Thyroid gland (tissue), 4 donors: ENCODE measurements at regions not wholly inside any gene's neighbourhood (a gene's known extent, or its start where the extent isn't known, plus 50 kb on each side); places are given as distances from the start of the nearest gene placed in this dataset.

ENCODE experiments used
- POLR2A ChIP-seq, 2 donors: fragments of 450-650 bp; IDR thresholded peaks; one replicate each; pipeline ENCODE4 v1.6.1; 2017; ENCODE audit warnings: antibody characterized with exemption in 2 of 2, mild to moderate bottlenecking in 2 of 2, moderate library complexity in 1 of 2
- TF ChIP-seq, protein P1 (sequence below), 6 experiments: fragments of 200-600 bp in 3 of 6; fragments of 450-650 bp in 3 of 6; sonication (generic) in 3 of 6; IDR thresholded peaks; one replicate each; pipeline ENCODE4 v1.5.1; 2016 to 2019; ENCODE audit warnings: antibody characterized with exemption in 6 of 6, mild to moderate bottlenecking in 2 of 6, inconsistent platforms in 1 of 6, moderate library complexity in 1 of 6

DNA sequence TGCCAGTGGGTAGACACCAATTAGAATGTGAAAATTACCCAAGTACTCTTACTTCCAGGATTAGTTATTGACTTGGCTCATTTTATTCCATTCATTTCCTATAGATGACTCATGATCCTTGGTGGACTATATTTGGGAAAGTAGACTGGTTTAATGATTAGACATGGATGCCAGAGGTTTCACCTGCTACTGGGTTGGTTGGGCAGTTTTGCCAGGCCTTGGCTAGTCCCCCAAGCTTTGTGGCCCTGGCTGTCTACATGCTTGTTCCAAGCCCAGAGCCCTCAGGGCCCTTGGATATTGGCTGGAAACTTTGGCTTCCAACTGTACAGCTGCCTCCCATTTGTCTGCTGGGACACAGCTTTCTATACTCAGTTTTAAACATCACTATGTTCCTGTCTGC is 104.1 kb downstream of the ZFP64 start:
- TF ChIP-seq, protein P1, sequence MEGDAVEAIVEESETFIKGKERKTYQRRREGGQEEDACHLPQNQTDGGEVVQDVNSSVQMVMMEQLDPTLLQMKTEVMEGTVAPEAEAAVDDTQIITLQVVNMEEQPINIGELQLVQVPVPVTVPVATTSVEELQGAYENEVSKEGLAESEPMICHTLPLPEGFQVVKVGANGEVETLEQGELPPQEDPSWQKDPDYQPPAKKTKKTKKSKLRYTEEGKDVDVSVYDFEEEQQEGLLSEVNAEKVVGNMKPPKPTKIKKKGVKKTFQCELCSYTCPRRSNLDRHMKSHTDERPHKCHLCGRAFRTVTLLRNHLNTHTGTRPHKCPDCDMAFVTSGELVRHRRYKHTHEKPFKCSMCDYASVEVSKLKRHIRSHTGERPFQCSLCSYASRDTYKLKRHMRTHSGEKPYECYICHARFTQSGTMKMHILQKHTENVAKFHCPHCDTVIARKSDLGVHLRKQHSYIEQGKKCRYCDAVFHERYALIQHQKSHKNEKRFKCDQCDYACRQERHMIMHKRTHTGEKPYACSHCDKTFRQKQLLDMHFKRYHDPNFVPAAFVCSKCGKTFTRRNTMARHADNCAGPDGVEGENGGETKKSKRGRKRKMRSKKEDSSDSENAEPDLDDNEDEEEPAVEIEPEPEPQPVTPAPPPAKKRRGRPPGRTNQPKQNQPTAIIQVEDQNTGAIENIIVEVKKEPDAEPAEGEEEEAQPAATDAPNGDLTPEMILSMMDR (IDR thresholded peaks at IDR 0.05): no peak
- no peak for TF ChIP-seq POLR2A (IDR thresholded peaks at IDR 0.05)
